ENCODE measurements at regions not wholly inside any gene's neighbourhood (a gene's known extent, or its start where the extent isn't known, plus 50 kb on each side); places are given as distances from the start of the nearest gene placed in this dataset.

GRCh38 chr3:17994167-17994566 lies 251.7 kb upstream of the TBC1D5 start:
- Histone ChIP-seq H3K9me3 (ENCODE audit: control insufficient read depth in 1 of 2, insufficient read depth in 1 of 2, low read length in 2 of 2) (no peaks in the 10 kb centered on the region), H3K4me3 (ENCODE audit: low read length) (no peak overlapping the region), H3K27ac (ENCODE audit: low read depth in 1 of 2, low read length in 2 of 2) (no peak overlapping the region), H3K4me1 (ENCODE audit: insufficient read depth, low read length) (no peaks in the 10 kb centered on the region), H3K36me3 (ENCODE audit: insufficient read depth, low read length) (no peaks in the 10 kb centered on the region), H3K27me3 (ENCODE audit: control insufficient read depth in 1 of 2, insufficient read depth in 2 of 2, low read length in 2 of 2) (no peaks in the 10 kb centered on the region)
- ATAC-seq (ENCODE audit: poor library complexity) (no peak), DNase-seq (no peak)
- TF ChIP-seq CTCF (IDR thresholded peaks at IDR 0.05), result no peak
- intact Hi-C loops (cut with DNase I, micrococcal nuclease), result no loop called here
- Mint-ChIP-seq H3K36me3 (ENCODE audit: low read depth) (no peaks in the 10 kb centered on the region), H3K9me3 (no peaks in the 10 kb centered on the region), H3K27me3 (no peaks in the 10 kb centered on the region), H3K27ac (no peak overlapping the region), H3K4me1 (ENCODE audit: low read depth) (no peaks in the 10 kb centered on the region), H3K4me3 (no peak overlapping the region)
- CTCF ChIA-PET, result no interaction called here
- POLR2A ChIA-PET, result no interaction called here

DNA sequence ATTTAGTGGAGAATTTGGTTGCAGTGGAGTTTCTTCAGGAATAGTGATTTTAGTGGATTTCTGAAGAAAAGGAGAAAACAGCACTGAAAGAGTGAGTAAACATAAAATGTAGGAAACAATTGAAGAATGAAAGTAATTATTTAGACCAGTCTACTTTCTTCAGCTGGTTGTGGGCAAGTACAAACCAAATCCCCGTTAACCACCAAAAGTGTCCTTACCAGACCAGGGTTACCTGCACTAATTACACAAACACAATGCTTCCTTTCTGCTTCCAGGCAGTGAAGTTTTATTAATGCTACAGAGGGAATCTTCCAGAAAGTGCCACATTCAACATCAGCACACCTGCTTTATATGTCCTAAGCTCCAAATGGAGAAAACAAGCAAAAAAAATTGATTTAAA lies 248.0 kb upstream of the TBC1D5 start:
- Mint-ChIP-seq H3K27me3 (peaks cover 4% of the 10 kb centered on the region), H3K4me1 (ENCODE audit: low read depth) (no peaks in the 10 kb centered on the region), H3K4me3 (no peak overlapping the region), H3K9me3 (no peaks in the 10 kb centered on the region), H3K36me3 (ENCODE audit: low read depth) (no peaks in the 10 kb centered on the region), H3K27ac (no peak overlapping the region)
- no peaks in the 10 kb centered on the region for H3K4me1 ChIP-seq (ENCODE audit: insufficient read depth, low read length)
- POLR2A ChIA-PET, result no interaction called here
- no peaks in the 10 kb centered on the region for H3K9me3 ChIP-seq (ENCODE audit: control insufficient read depth in 1 of 2, insufficient read depth in 1 of 2, low read length in 2 of 2)
- no peaks in the 10 kb centered on the region for H3K36me3 ChIP-seq (ENCODE audit: insufficient read depth, low read length)
- no peaks in the 10 kb centered on the region for H3K27me3 ChIP-seq (ENCODE audit: control insufficient read depth in 1 of 2, insufficient read depth in 2 of 2, low read length in 2 of 2)
- no peak for TF ChIP-seq CTCF (IDR thresholded peaks at IDR 0.05)
- no peak for ATAC-seq (ENCODE audit: poor library complexity)
- H3K4me3 ChIP-seq (ENCODE audit: low read length), result no peak overlapping the region
- H3K27ac ChIP-seq (ENCODE audit: low read depth in 1 of 2, low read length in 2 of 2), result no peak overlapping the region
- no peak for DNase-seq
- intact Hi-C loops (cut with DNase I, micrococcal nuclease), result no loop called here
- CTCF ChIA-PET, result no interaction called here

- DNase-seq, result no peak
- Mint-ChIP-seq H3K4me3 (no peak overlapping the region), H3K4me1 (ENCODE audit: low read depth) (no peaks in the 10 kb centered on the region), H3K27me3 (peaks cover 17% of the 10 kb centered on the region), H3K36me3 (ENCODE audit: low read depth) (no peaks in the 10 kb centered on the region), H3K9me3 (no peaks in the 10 kb centered on the region), H3K27ac (no peak overlapping the region)
- no peaks in the 10 kb centered on the region for H3K9me3 ChIP-seq (ENCODE audit: control insufficient read depth in 1 of 2, insufficient read depth in 1 of 2, low read length in 2 of 2)
- ChIA-PET POLR2A (no interaction called here), CTCF (interaction anchor here (0.6 kb wide), 1 partner anchor 107 kb away, joined by 3 read pairs; no protein-coding TSS in a partner anchor)
- peaks cover 0 to 1% of the 10 kb centered on the region in 2 experiments for H3K27me3 ChIP-seq (ENCODE audit: control insufficient read depth in 1 of 2, insufficient read depth in 2 of 2, low read length in 2 of 2)
- no peak overlapping the region for H3K27ac ChIP-seq (ENCODE audit: low read depth in 1 of 2, low read length in 2 of 2)
- no peak for TF ChIP-seq CTCF (IDR thresholded peaks at IDR 0.05)
- ATAC-seq (ENCODE audit: poor library complexity), result no peak
- no peaks in the 10 kb centered on the region for H3K4me1 ChIP-seq (ENCODE audit: insufficient read depth, low read length)
- no peaks in the 10 kb centered on the region for H3K36me3 ChIP-seq (ENCODE audit: insufficient read depth, low read length)
- H3K4me3 ChIP-seq (ENCODE audit: low read length), result no peak overlapping the region
- intact Hi-C loops (cut with DNase I, micrococcal nuclease), result no loop called here
Observed at GRCh38 chr3:17986348-17986816, 244.0 kb upstream of the TBC1D5 start.
